Common myeloid progenitor, CD34-positive (primary cell): ENCODE measurements at regions not wholly inside any gene's neighbourhood (a gene's known extent, or its start where the extent isn't known, plus 50 kb on each side); places are given as distances from the start of the nearest gene placed in this dataset.

Experiments
- CTCF ChIA-PET: fragments of 350-600 bp; sonication (Branson Sonifier 250); formaldehyde crosslinking; loops from one replicate; lab custom pipeline; 2021; ENCODE audit warnings: antibody characterized with exemption; lab: Charles Lee
- POLR2A ChIA-PET: fragments of 350-600 bp; sonication (Branson Sonifier 250); formaldehyde crosslinking; loops from one replicate; lab custom pipeline; 2021; ENCODE audit warnings: antibody characterized with exemption; lab: Charles Lee
- DNase-seq, 3 donors: peaks; one replicate each; pipeline versions ENCODE4 v3.0.0 to v3.0.0-alpha.2; 2013
- H3K27ac ChIP-seq, 2 experiments: 1 replicate in 1 of 2; 2 replicates in 1 of 2; pipeline ENCODE4 v1.7.0; 2013; ENCODE audit warnings: inconsistent platforms in 2 of 2, low read length in 2 of 2, mild to moderate bottlenecking in 2 of 2, low read depth in 1 of 2, moderate library complexity in 1 of 2; ENCODE audit not compliant: severe bottlenecking in 2 of 2, insufficient read depth in 1 of 2, poor library complexity in 1 of 2
- H3K27me3 ChIP-seq, 5 experiments: replicated peaks in 2 of 5; 1 replicate in 3 of 5; 2 replicates in 2 of 5; pipeline versions ENCODE4 v1.6.1 to v1.7.0; 2013; ENCODE audit warnings: low read length in 4 of 5, mild to moderate bottlenecking in 2 of 5, moderate library complexity in 2 of 5, inconsistent platforms in 1 of 5; ENCODE audit not compliant: insufficient read depth in 5 of 5, control insufficient read depth in 4 of 5
- H3K36me3 ChIP-seq, 4 experiments: 1 replicate in 2 of 4; 2 replicates in 2 of 4; pipeline versions ENCODE4 v1.6.1 to v1.7.0; 2013; ENCODE audit warnings: low read length in 3 of 4, control low read depth in 1 of 4, mild to moderate bottlenecking in 1 of 4; ENCODE audit not compliant: control insufficient read depth in 4 of 4, insufficient read depth in 4 of 4
- H3K4me1 ChIP-seq, 4 experiments: 1 replicate in 3 of 4; 2 replicates in 1 of 4; pipeline versions ENCODE4 v1.6.1 to v1.7.1; 2013; ENCODE audit warnings: low read length in 3 of 4, mild to moderate bottlenecking in 3 of 4, control low read depth in 1 of 4, inconsistent platforms in 1 of 4, moderate library complexity in 1 of 4; ENCODE audit not compliant: control insufficient read depth in 4 of 4, insufficient read depth in 4 of 4; ENCODE audit errors: control extremely low read depth in 1 of 4
- H3K4me3 ChIP-seq, 7 experiments: 1 replicate in 4 of 7; 2 replicates in 3 of 7; pipeline versions ENCODE4 v1.5.1 to v1.7.0; 2013; ENCODE audit warnings: mild to moderate bottlenecking in 7 of 7, low read length in 6 of 7, moderate library complexity in 6 of 7, inconsistent platforms in 2 of 7, low read depth in 2 of 7, control low read depth in 1 of 7; ENCODE audit not compliant: insufficient read depth in 4 of 7, control insufficient read depth in 1 of 7; ENCODE audit errors: extremely low read depth in 1 of 7
- H3K9me3 ChIP-seq, 5 experiments: 1 replicate in 4 of 5; 2 replicates in 1 of 5; pipeline versions ENCODE4 v1.6.1 to v1.7.1; 2013; ENCODE audit warnings: low read length in 4 of 5, mild to moderate bottlenecking in 2 of 5, inconsistent platforms in 1 of 5, low read depth in 1 of 5, moderate library complexity in 1 of 5; ENCODE audit not compliant: control insufficient read depth in 4 of 5, insufficient read depth in 2 of 5; ENCODE audit errors: control extremely low read depth in 1 of 5
- WGBS: methylation state at CpG from one replicate; pipeline ENCODE4 v1.1.5; 2013; ENCODE audit not compliant: insufficient coverage; 5-methylcytosine and 5-hydroxymethylcytosine counted together

DNA sequence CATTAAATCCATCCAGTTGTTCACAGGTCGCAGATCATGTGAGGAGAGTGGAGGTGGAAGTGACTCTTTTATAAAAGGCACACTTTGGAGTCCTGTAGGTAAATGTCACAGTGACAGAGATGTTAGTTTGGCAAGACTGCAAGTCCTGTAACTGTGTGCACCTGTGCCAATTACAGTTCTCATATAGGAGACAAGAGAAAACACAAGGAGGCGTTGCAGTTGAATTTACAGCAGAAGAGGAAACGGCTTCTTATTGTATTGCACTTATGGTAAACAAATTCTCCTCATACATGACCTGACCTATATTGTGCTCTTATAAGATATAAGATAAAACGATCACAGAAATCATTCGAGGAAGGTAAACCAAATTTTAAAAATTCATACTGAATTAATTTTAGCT lies 732.8 kb upstream of the SLC10A2 start:
- no peak for DNase-seq

DNA sequence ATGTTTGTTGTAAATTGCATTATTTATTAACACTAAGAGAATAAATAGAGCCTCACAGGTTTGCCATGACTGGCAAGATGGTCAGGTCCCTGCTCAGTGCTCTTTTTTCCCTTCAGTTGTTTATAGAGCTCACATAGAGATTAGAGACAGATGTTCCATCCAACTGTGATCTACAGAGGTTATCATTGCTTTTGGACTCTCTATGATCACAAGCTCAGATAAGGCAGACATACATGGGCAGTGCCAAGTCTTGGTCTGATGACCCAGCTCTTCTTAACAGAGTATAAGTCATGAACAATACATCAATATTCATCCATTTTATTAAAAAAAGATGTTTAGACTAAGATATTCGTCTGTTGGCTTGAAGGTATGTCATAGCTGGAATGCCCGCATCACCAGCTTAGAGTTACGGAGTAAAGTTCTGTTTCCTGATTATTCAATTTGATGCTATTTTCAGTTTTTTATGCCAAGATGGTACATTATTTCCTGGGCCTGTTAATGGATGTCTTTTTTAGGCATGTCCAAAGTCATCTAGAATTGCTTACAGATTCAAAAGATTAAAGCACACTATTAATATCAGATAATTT lies 729.8 kb upstream of the SLC10A2 start:
- Histone ChIP-seq H3K9me3 (no peaks in the 10 kb centered on the region), H3K4me3 (no peak overlapping the region), H3K27me3 (no peaks in the 10 kb centered on the region), H3K27ac (no peak overlapping the region), H3K4me1 (no peaks in the 10 kb centered on the region), H3K36me3 (no peaks in the 10 kb centered on the region)
- no peak for DNase-seq
- ChIA-PET POLR2A (no interaction called here), CTCF (no interaction called here)
- 100% methylated on average over 3 of the region's 3 CpGs for WGBS

More for the DNA sequence above, 732.8 kb upstream of the SLC10A2 start:
- H3K9me3 ChIP-seq = no peaks in the 10 kb centered on the region
- H3K4me3 ChIP-seq = no peak overlapping the region
- no CpG with 5 or more reads among the region's 5 CpGs for WGBS
- no peaks in the 10 kb centered on the region for H3K27me3 ChIP-seq
- POLR2A ChIA-PET = no interaction called here
- no peaks in the 10 kb centered on the region for H3K36me3 ChIP-seq
- no peak overlapping the region for H3K27ac ChIP-seq
- H3K4me1 ChIP-seq = no peaks in the 10 kb centered on the region
- CTCF ChIA-PET = no interaction called here

DNA sequence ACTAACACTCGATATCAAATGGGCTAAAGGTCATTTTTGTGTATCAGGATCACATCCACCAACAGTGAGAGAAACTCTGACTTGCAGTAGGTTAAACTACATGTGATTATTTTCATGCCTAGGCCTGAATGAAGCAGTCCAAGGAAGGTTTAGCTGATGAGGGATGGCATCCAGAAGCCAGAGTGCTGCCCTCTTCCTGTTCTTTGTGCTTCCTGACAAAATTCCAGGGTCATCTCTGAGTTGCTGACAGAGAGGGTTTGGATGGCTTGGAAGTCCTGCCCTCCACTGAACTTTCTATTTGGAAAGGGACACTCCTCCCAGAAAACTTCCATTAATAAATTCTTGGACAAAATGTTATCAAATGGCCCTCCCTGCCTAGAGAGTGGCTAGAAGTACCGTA lies 728.3 kb upstream of the SLC10A2 start:
- CTCF ChIA-PET = no interaction called here
- no peaks in the 10 kb centered on the region for H3K27me3 ChIP-seq
- DNase-seq = no peak
- no peak overlapping the region for H3K4me3 ChIP-seq
- no peaks in the 10 kb centered on the region for H3K36me3 ChIP-seq
- H3K4me1 ChIP-seq = no peaks in the 10 kb centered on the region
- H3K27ac ChIP-seq = no peak overlapping the region
- POLR2A ChIA-PET = no interaction called here
- WGBS = 100% methylated on average over 2 of the region's 2 CpGs
- H3K9me3 ChIP-seq = no peaks in the 10 kb centered on the region

DNA sequence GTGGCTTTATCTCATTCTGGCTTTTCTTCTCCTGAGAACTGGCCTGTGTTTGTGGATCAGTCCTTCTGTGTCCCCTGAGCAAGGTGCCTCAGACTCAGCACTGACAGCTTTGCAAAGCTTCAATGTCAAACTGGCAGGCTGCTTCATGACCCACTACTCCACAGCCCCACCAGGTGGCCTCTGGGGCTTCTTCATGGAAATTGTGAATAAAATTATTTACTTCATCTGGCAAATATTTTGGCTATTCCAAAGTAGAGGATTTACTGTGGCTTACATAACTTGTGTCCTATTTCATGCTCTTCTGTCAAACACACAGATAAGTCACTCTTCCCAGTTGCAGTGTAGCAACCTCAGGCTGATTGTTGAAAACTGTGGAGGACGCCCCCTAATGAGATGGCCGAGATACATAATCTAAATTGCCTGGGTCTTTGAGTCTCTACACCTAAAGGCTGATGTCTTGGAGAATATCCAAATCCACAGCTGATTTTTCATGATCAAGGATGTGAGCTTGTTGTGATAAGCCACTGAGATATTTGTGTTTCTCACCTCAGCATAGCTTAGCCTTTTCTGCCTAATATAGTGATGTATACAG lies 721.9 kb upstream of the SLC10A2 start:
- H3K27me3 ChIP-seq = no peaks in the 10 kb centered on the region
- no peaks in the 10 kb centered on the region for H3K36me3 ChIP-seq
- no peaks in the 10 kb centered on the region for H3K4me1 ChIP-seq
- DNase-seq = peak; percentile 5 to 30 (median 28)
- 100% methylated on average over 2 of the region's 2 CpGs for WGBS
- CTCF ChIA-PET = interaction anchor here (1.2 to 1.6 kb wide), 2 partner anchors 598 to 872 kb away, joined by 3 to 9 read pairs; no protein-coding TSS in a partner anchor
- POLR2A ChIA-PET = no interaction called here
- no peak overlapping the region for H3K27ac ChIP-seq
- H3K9me3 ChIP-seq = no peaks in the 10 kb centered on the region
- no peak overlapping the region for H3K4me3 ChIP-seq

DNA sequence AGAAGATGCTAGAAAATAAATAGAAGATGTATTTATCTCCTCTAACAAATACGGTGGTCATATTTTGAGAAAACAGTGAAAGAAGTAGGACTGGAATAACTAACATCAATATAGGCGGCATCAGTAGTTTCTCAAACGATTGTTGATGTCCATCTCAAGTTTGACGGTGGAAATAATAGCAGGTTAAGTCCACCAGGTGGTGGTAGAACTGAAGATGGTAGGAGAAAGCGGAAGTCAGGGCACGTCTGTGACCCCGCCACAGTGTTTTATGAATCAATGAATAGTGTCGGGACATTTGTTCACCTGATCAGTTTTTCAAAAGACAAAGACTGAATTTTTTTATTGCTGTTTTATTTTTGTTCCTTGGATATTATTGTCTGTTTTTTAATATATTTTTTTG lies 706.4 kb upstream of the SLC10A2 start:
- Histone ChIP-seq H3K27ac (no peak overlapping the region), H3K27me3 (no peaks in the 10 kb centered on the region), H3K36me3 (no peaks in the 10 kb centered on the region), H3K4me3 (no peak overlapping the region), H3K9me3 (peaks cover 0 to 7% (median 0%) of the 10 kb centered on the region in 5 experiments), H3K4me1 (no peaks in the 10 kb centered on the region)
- ChIA-PET CTCF (no interaction called here), POLR2A (no interaction called here)
- WGBS = 97% methylated on average over 7 of the region's 8 CpGs
- peak; percentile 2 to 21 (median 7) for DNase-seq

DNA sequence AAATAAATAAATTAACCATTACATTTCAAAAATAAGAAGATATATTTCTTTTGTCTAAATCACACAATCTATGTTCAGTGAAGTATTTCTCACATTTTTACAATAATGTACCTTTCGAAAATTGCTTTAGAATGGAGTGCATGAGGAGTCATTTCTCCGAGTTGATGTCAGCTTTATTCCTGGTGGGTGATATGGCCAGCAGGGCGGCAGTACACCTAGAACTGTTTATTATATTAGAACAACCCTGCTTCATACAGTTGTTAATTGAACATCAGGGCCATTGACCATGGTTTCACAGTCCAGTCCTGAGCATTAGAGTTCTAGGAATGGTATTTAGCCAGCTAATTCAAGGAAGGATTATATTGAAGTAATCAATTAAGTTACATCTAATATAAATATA lies 696.3 kb upstream of the SLC10A2 start:
- Histone ChIP-seq H3K4me3 (no peak overlapping the region), H3K4me1 (no peaks in the 10 kb centered on the region), H3K27me3 (no peaks in the 10 kb centered on the region), H3K9me3 (no peaks in the 10 kb centered on the region), H3K27ac (no peak overlapping the region), H3K36me3 (no peaks in the 10 kb centered on the region)
- no peak for DNase-seq
- ChIA-PET POLR2A (no interaction called here), CTCF (no interaction called here)
- WGBS = no CpG with 5 or more reads among the region's 3 CpGs

DNA sequence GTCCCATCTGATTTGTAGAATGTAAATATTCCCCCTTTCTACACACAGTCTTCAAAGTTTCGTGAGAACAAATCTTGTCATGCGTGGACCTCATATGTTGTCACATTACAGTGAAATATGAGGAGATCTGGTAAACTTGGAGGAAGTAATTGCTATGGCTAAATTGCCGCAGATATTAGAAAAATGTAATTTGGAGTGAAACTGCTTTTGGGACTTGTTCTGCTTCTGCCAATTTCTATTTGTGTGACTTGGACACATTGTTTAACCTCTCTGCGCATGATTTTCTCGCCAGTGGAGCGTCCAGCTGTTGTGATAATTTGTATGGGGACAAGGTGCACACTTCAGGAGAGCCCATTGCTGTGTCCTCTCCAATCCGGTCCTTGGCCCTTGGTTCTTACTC lies 693.1 kb upstream of the SLC10A2 start:
- Histone ChIP-seq H3K27ac (no peak overlapping the region), H3K4me3 (no peak overlapping the region), H3K36me3 (no peaks in the 10 kb centered on the region), H3K4me1 (no peaks in the 10 kb centered on the region), H3K27me3 (no peaks in the 10 kb centered on the region), H3K9me3 (no peaks in the 10 kb centered on the region)
- ChIA-PET CTCF (no interaction called here), POLR2A (no interaction called here)
- no peak for DNase-seq
- 83% methylated on average over 7 of the region's 7 CpGs for WGBS
